Stomach (tissue), 4 donors: ENCODE measurements at regions not wholly inside any gene's neighbourhood (a gene's known extent, or its start where the extent isn't known, plus 50 kb on each side); places are given as distances from the start of the nearest gene placed in this dataset.

Experiments
- POLR2A ChIP-seq, 4 donors: fragments of 450-650 bp; IDR thresholded peaks; one replicate each; pipeline ENCODE4 v1.6.1; 2016; ENCODE audit warnings: antibody characterized with exemption in 4 of 4, control low read depth in 2 of 4, mild to moderate bottlenecking in 1 of 4, moderate library complexity in 1 of 4
- TF ChIP-seq, protein P1 (sequence below), 7 experiments: fragments of 450-650 bp in 4 of 7; fragments of 200-600 bp in 3 of 7; sonication (generic) in 3 of 7; IDR thresholded peaks; one replicate each; pipeline ENCODE4 v1.5.1; 2016 to 2019; ENCODE audit warnings: antibody characterized with exemption in 7 of 7, control low read depth in 2 of 7, mild to moderate bottlenecking in 1 of 7

DNA sequence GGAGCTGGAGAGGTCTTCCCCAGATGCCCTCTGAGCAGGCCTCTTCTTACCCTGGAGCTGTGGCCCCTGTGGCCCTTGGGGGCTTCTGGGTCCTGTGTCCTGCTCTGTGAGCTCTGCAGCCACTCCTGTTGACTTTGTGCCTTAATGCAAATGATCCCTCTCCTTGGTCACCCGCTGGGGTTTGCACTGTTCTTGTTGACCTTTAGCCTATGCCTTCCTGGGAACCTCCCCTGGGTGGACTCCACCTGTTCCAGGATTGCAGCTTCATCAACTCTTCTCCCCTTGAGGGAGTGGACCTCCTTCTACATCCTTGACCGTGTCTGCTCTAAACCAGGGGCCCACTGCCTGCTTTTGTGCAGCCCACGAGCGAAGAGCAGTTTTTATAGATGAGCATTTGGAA is 58.6 kb upstream of the CTBP2 start:
- TF ChIP-seq, protein P1, sequence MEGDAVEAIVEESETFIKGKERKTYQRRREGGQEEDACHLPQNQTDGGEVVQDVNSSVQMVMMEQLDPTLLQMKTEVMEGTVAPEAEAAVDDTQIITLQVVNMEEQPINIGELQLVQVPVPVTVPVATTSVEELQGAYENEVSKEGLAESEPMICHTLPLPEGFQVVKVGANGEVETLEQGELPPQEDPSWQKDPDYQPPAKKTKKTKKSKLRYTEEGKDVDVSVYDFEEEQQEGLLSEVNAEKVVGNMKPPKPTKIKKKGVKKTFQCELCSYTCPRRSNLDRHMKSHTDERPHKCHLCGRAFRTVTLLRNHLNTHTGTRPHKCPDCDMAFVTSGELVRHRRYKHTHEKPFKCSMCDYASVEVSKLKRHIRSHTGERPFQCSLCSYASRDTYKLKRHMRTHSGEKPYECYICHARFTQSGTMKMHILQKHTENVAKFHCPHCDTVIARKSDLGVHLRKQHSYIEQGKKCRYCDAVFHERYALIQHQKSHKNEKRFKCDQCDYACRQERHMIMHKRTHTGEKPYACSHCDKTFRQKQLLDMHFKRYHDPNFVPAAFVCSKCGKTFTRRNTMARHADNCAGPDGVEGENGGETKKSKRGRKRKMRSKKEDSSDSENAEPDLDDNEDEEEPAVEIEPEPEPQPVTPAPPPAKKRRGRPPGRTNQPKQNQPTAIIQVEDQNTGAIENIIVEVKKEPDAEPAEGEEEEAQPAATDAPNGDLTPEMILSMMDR (IDR thresholded peaks at IDR 0.05) = no peak
- no peak for TF ChIP-seq POLR2A (IDR thresholded peaks at IDR 0.05)
